LHCN-M2 (cell line): ENCODE measurements at regions not wholly inside any gene's neighbourhood (a gene's known extent, or its start where the extent isn't known, plus 50 kb on each side); places are given as distances from the start of the nearest gene placed in this dataset.
"Not testable (repeated sequence)": the region's sequence is repeated elsewhere in the genome, so short reads cannot be mapped to it uniquely, and the experiment has no call there.

Experiments used
- DNase-seq: peaks from one replicate; pipeline ENCODE4 v3.0.0-alpha.2; 2012; ENCODE audit warnings: low read depth

GRCh38 chr16:87047221-87048037, 269.8 kb downstream of the C16orf95 start:
- DNase-seq, result no peak

GRCh38 chr16:87048038-87048729, 269.0 kb downstream of the C16orf95 start:
- DNase-seq, result no peak

- no peak for DNase-seq
These were observed 268.5 kb downstream of the C16orf95 start for GRCh38 chr16:87048730-87049115.

GRCh38 chr16:87049216-87049615, 268.0 kb downstream of the C16orf95 start:
- DNase-seq, result not testable (repeated sequence)

GRCh38 chr16:87050142-87050541, 267.1 kb downstream of the C16orf95 start:
- no peak for DNase-seq

- DNase-seq, result no peak
These were observed 265.5 kb downstream of the C16orf95 start for GRCh38 chr16:87051526-87052320.

GRCh38 chr16:87052506-87052905, 264.7 kb downstream of the C16orf95 start:
- DNase-seq, result no peak

- no peak for DNase-seq
These were observed 263.9 kb downstream of the C16orf95 start for GRCh38 chr16:87053016-87053982.

GRCh38 chr16:87054154-87054553, 263.0 kb downstream of the C16orf95 start:
- no peak for DNase-seq

- no peak for DNase-seq
These were observed 262.3 kb downstream of the C16orf95 start for GRCh38 chr16:87054856-87055255.

GRCh38 chr16:87056083-87056482, 261.1 kb downstream of the C16orf95 start:
- DNase-seq, result peak; percentile 46

- DNase-seq, result no peak
These were observed 260.6 kb downstream of the C16orf95 start for GRCh38 chr16:87056551-87056950.

GRCh38 chr16:87057211-87057881, 259.8 kb downstream of the C16orf95 start:
- peak; percentile 17 for DNase-seq

GRCh38 chr16:87057951-87058560, 259.1 kb downstream of the C16orf95 start:
- no peak for DNase-seq

- DNase-seq, result no peak
These were observed 258.4 kb downstream of the C16orf95 start for GRCh38 chr16:87058728-87059250.

- peak; percentile 70 for DNase-seq
These were observed 256.9 kb downstream of the C16orf95 start for GRCh38 chr16:87060034-87060986.

GRCh38 chr16:87061243-87061920, 255.8 kb downstream of the C16orf95 start:
- no peak for DNase-seq
